ENCODE measurements at regions not wholly inside any gene's neighbourhood (a gene's known extent, or its start where the extent isn't known, plus 50 kb on each side); places are given as distances from the start of the nearest gene placed in this dataset.

- in situ Hi-C loops (cut with HindIII; ENCODE audit: low sequenced_read_pairs), result no loop called here
Measured at GRCh38 chr11:113531083-113531482, 55.9 kb upstream of the DRD2 start.

GRCh38 chr11:113529606-113530005 lies 54.4 kb upstream of the DRD2 start:
- in situ Hi-C loops (cut with HindIII; ENCODE audit: low sequenced_read_pairs), result no loop called here

- in situ Hi-C loops (cut with HindIII; ENCODE audit: low sequenced_read_pairs), result no loop called here
Measured at GRCh38 chr11:113528982-113529381, 53.8 kb upstream of the DRD2 start.

- in situ Hi-C loops (cut with HindIII; ENCODE audit: low sequenced_read_pairs), result no loop called here
Measured at GRCh38 chr11:113526521-113526920, 51.3 kb upstream of the DRD2 start.

All from DLD1 (cell line).